Right lobe of liver (tissue), 6 donors: ENCODE measurements at regions not wholly inside any gene's neighbourhood (a gene's known extent, or its start where the extent isn't known, plus 50 kb on each side); places are given as distances from the start of the nearest gene placed in this dataset.
"Not testable (repeated sequence)": the region's sequence is repeated elsewhere in the genome, so short reads cannot be mapped to it uniquely, and the experiment has no call there.

ENCODE experiments used
- ATAC-seq, 4 donors: fragments of 200-7000 bp; cut with Tn5 transposase; one replicate each; pipeline ENCODE4 v1.9.1; 2020; ENCODE audit warnings: mild to moderate bottlenecking in 4 of 4, moderate library complexity in 4 of 4
- DNase-seq, 3 donors: peaks; one replicate each; pipeline ENCODE4 v3.0.0-alpha.2; 2020
- H3K27ac ChIP-seq, 3 donors: fragments of 200-600 bp; one replicate each; pipeline ENCODE4 v1.8.0; 2022
- H3K27me3 ChIP-seq, 2 donors: fragments of 200-600 bp; one replicate each; pipeline ENCODE4 v1.8.0; 2022
- H3K36me3 ChIP-seq, 4 donors: fragments of 200-600 bp; sonication (generic) in 1 of 4; one replicate each; pipeline versions ENCODE4 v1.5.1 to v1.8.0; 2017 to 2022; ENCODE audit warnings: control low read depth in 1 of 4
- H3K4me1 ChIP-seq, 4 donors: fragments of 200-600 bp; sonication (generic) in 1 of 4; one replicate each; pipeline versions ENCODE4 v1.5.1 to v1.8.0; 2017 to 2022; ENCODE audit warnings: control low read depth in 1 of 4
- H3K4me3 ChIP-seq, 3 donors: fragments of 200-600 bp; one replicate each; pipeline ENCODE4 v1.8.0; 2022
- H3K9me3 ChIP-seq, 4 donors: fragments of 200-600 bp; sonication (generic) in 1 of 4; one replicate each; pipeline versions ENCODE4 v1.5.1 to v1.8.0; 2017 to 2022; ENCODE audit warnings: control low read depth in 1 of 4
- POLR2A ChIP-seq: fragments of 450-650 bp; IDR thresholded peaks from one replicate; pipeline ENCODE4 v1.6.1; 2017; ENCODE audit warnings: antibody characterized with exemption, mild to moderate bottlenecking
- WGBS: methylation state at CpG from one replicate; pipeline ENCODE4 v1.1.6; 2018; ENCODE audit warnings: low coverage, low lambda C conversion rate; ENCODE audit not compliant: insufficient coverage; ENCODE audit errors: missing lambda C conversion rate; 5-methylcytosine and 5-hydroxymethylcytosine counted together
- intact Hi-C, 2 donors: fragments of 100-400 bp; cut with DNase I; formaldehyde crosslinking; loops; one replicate each; pipeline versions ENCODE4 v1.11.2 to v1.14.1; 2022
- small RNA-seq, 2 experiments: library from RNA; depleted of rRNA; stranded (forward); fragments of <200 nt; gene quantifications; one replicate each; pipeline ENCODE3, GENCODE V24; 2016
- TF ChIP-seq, protein P1 (sequence below), 4 donors: fragments of 200-600 bp in 3 of 4; fragments of 450-650 bp in 1 of 4; IDR thresholded peaks; one replicate each; pipeline versions ENCODE4 v1.5.1 to v1.8.0; 2016 to 2022; ENCODE audit warnings: antibody characterized with exemption in 4 of 4, mild to moderate bottlenecking in 2 of 4
- donor health status: DM: no; HTN: yes; CAD: no.
- donor health status: DM: no; HTN: no; CAD: no.
- donor health status: DM: no; HTN: no; CAD: no.
- donor health status: DM: no; HTN: yes; CAD: no.
- donor health status: DM: no; HTN: yes; CAD: no.

DNA sequence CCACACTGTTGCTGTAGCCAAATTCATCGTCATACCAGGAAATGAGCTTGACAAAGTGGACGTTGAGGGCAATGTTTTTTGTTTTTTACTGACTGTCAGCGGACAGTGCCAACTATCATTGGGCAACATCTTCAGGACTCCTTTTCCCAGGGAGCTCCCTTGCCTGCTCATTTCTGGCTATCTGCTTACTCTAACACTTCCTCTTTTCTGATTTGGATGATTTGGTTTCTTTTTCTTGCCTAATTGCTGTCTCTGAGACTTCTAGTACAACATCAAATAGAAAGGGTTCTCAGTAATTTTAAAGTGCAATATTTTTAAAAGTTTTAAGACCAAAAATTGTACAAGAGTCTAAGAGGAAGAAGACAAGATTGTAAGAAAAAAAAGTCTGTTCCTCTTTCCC, 92.0 kb upstream of the KLHL4 start:
- no peak for DNase-seq
- Histone ChIP-seq H3K4me1 (no peaks in the 10 kb centered on the region), H3K27me3 (peaks cover 3 to 4% of the 10 kb centered on the region in 2 donors), H3K4me3 (no peak overlapping the region), H3K36me3 (no peaks in the 10 kb centered on the region), H3K27ac (no peak overlapping the region), H3K9me3 (no peaks in the 10 kb centered on the region)
- WGBS: 79% methylated on average over 3 of the region's 3 CpGs
- TF ChIP-seq POLR2A: no peak
- TF ChIP-seq, protein P1, sequence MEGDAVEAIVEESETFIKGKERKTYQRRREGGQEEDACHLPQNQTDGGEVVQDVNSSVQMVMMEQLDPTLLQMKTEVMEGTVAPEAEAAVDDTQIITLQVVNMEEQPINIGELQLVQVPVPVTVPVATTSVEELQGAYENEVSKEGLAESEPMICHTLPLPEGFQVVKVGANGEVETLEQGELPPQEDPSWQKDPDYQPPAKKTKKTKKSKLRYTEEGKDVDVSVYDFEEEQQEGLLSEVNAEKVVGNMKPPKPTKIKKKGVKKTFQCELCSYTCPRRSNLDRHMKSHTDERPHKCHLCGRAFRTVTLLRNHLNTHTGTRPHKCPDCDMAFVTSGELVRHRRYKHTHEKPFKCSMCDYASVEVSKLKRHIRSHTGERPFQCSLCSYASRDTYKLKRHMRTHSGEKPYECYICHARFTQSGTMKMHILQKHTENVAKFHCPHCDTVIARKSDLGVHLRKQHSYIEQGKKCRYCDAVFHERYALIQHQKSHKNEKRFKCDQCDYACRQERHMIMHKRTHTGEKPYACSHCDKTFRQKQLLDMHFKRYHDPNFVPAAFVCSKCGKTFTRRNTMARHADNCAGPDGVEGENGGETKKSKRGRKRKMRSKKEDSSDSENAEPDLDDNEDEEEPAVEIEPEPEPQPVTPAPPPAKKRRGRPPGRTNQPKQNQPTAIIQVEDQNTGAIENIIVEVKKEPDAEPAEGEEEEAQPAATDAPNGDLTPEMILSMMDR (IDR thresholded peaks at IDR 0.05): no peak
- ATAC-seq: no peak
- intact Hi-C loops: no loop called here

DNA sequence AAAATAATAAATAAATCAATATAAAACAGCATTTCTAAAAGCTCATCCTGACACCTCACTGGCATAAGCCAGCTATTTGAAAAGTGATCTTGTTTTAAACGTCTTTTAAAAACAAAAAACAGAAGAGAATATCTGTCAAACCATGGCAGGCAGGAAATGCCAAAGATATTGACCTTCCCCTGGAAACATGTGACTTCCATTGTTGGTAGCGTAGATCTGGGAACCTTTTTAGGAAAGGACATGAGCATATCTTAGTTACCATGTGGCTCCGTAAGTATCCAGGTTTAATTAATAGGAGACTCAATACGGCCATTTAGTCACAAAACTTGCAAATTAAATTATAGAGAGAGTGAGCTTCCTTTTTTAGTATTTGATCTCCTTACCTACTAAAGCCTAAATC, 83.0 kb upstream of the KLHL4 start:
- Histone ChIP-seq H3K27ac (no peak overlapping the region), H3K36me3 (no peaks in the 10 kb centered on the region), H3K4me1 (no peaks in the 10 kb centered on the region), H3K9me3 (no peaks in the 10 kb centered on the region), H3K27me3 (peaks cover 0 to 8% of the 10 kb centered on the region in 2 donors), H3K4me3 (no peak overlapping the region)
- 33% methylated on average over 4 of the region's 4 CpGs for WGBS
- intact Hi-C loops: no loop called here
- no peak for DNase-seq
- TF ChIP-seq POLR2A: no peak
- TF ChIP-seq, protein P1 (IDR thresholded peaks at IDR 0.05): no peak
- ATAC-seq: peak in 1 of 4 donors; percentile 28

DNA sequence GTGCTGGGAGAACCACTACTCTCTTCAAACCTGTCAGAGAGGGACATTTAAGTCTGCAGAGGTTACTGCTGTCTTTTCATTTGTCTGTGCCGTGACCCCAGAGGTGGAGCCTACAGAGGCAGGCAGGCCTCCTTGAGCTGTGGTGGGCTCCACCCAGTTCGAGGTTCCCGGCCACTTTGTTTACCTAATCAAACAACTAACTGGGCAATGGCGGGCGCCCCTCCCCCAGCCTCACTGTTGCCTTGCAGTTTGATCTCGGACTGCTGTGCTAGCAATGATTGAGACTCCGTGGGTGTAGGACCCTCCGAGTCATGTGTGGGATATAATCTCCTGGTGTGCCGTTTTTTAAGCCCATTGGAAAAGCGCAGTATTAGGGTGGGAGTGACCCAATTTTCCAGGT, 69.0 kb upstream of the KLHL4 start:
- H3K36me3 ChIP-seq, ATAC-seq, H3K27me3 ChIP-seq, H3K4me3 ChIP-seq, intact Hi-C loops, H3K4me1 ChIP-seq, H3K9me3 ChIP-seq, DNase-seq, H3K27ac ChIP-seq: not testable (repeated sequence)
- WGBS: no CpG with 5 or more reads among the region's 10 CpGs

DNA sequence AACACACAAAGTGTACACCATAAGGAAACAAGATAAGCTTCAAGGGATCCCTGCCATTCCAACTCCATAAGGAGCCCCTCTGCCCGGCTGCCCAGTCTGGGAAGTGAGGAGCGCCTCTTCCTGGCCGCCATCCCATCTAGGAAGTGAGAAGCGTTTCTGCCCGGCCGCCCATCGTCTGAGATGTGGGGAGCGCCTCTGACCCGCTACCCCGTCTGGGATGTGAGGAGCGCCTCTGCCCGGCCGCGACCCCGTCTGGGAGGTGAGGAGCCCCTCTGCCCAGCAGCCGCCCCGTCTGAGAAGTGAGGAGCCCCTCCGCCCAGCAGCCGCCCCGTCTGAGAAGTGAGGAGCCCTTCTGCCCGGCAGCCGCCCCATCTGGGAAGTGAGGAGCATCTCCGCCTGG, 51.8 kb upstream of the KLHL4 start:
- DNase-seq, ATAC-seq, H3K27ac ChIP-seq, H3K27me3 ChIP-seq, H3K4me1 ChIP-seq, H3K9me3 ChIP-seq, H3K36me3 ChIP-seq, H3K4me3 ChIP-seq, intact Hi-C loops: not testable (repeated sequence)
- 53% methylated on average over 3 of the region's 23 CpGs for WGBS

Small RNAs in the stretch of these regions (small RNA-seq; reads per million reads assigned to genes)
- 0 reads per million in 2 experiments for gene Z96811.1
